CD14-positive monocyte (primary cell): ENCODE measurements at regions not wholly inside any gene's neighbourhood (a gene's known extent, or its start where the extent isn't known, plus 50 kb on each side); places are given as distances from the start of the nearest gene placed in this dataset.

Experiments
- DNase-seq, 3 donors: peaks; one replicate each; pipeline ENCODE4 v3.0.0-alpha.2; 2011 to 2022
- H2AFZ ChIP-seq: 2 replicates; pipeline ENCODE4 v1.6.0; 2012; ENCODE audit warnings: mild to moderate bottlenecking, low read depth, low read length, inconsistent platforms; ENCODE audit not compliant: insufficient read depth, poor library complexity, severe bottlenecking
- H3K27ac ChIP-seq, 2 donors: 1 replicate in 1 of 2; 2 replicates in 1 of 2; pipeline ENCODE4 v1.5.1; 2012 to 2013; ENCODE audit warnings: low read length in 2 of 2, control low read depth in 1 of 2, inconsistent platforms in 1 of 2, low read depth in 1 of 2, mild to moderate bottlenecking in 1 of 2
- H3K27me3 ChIP-seq, 2 donors: one replicate each; pipeline versions ENCODE4 v1.6.0 to v1.6.1; 2011 to 2013; ENCODE audit warnings: low read length in 2 of 2; ENCODE audit not compliant: control insufficient read depth in 2 of 2, insufficient read depth in 2 of 2
- H3K36me3 ChIP-seq, 2 donors: replicated peaks in 1 of 2; 1 replicate in 1 of 2; 2 replicates in 1 of 2; pipeline versions ENCODE4 v1.5.1 to v1.6.1; 2012 to 2013; ENCODE audit warnings: low read length in 2 of 2, control low read depth in 1 of 2, inconsistent platforms in 1 of 2, mild to moderate bottlenecking in 1 of 2; ENCODE audit not compliant: insufficient read depth in 2 of 2, control insufficient read depth in 1 of 2
- H3K4me1 ChIP-seq, 2 donors: 1 replicate in 1 of 2; 2 replicates in 1 of 2; pipeline versions ENCODE4 v1.5.1 to v1.6.1; 2012 to 2013; ENCODE audit warnings: low read length in 2 of 2, control low read depth in 1 of 2, inconsistent platforms in 1 of 2, mild to moderate bottlenecking in 1 of 2, moderate library complexity in 1 of 2; ENCODE audit not compliant: insufficient read depth in 2 of 2, control insufficient read depth in 1 of 2
- H3K4me2 ChIP-seq: replicated peaks from 2 replicates; pipeline ENCODE3; 2012; ENCODE audit warnings: low read length, moderate library complexity, mild to moderate bottlenecking; ENCODE audit not compliant: poor library complexity, severe bottlenecking; ENCODE audit errors: extremely low read depth
- H3K4me3 ChIP-seq, 3 experiments: fragments of 200-600 bp in 1 of 3; sonication (generic) in 1 of 3; replicated peaks in 1 of 3; 1 replicate in 2 of 3; 2 replicates in 1 of 3; pipeline ENCODE4 v1.5.1; 2011 to 2013; ENCODE audit warnings: low read length in 3 of 3, mild to moderate bottlenecking in 3 of 3, control low read depth in 2 of 3, low read depth in 2 of 3, inconsistent platforms in 1 of 3, moderate library complexity in 1 of 3
- H3K79me2 ChIP-seq: 2 replicates; pipeline ENCODE4 v1.6.0; 2012; ENCODE audit warnings: mild to moderate bottlenecking, control low read depth, inconsistent platforms, low read length, moderate library complexity; ENCODE audit not compliant: insufficient read depth
- H3K9ac ChIP-seq: 2 replicates; pipeline ENCODE4 v1.6.0; 2017; ENCODE audit warnings: low read length, mild to moderate bottlenecking; ENCODE audit not compliant: insufficient read depth, poor library complexity, severe bottlenecking
- H3K9me3 ChIP-seq, 2 donors: replicated peaks in 1 of 2; 1 replicate in 1 of 2; 2 replicates in 1 of 2; pipeline versions ENCODE4 v1.5.1 to v1.6.1; 2012 to 2013; ENCODE audit warnings: low read length in 2 of 2, control low read depth in 1 of 2; ENCODE audit not compliant: control insufficient read depth in 1 of 2, insufficient read depth in 1 of 2
- H4K20me1 ChIP-seq: 2 replicates; pipeline ENCODE4 v1.6.0; 2012; ENCODE audit warnings: mild to moderate bottlenecking, low read length, control low read depth, moderate library complexity; ENCODE audit not compliant: insufficient read depth
- H3K27ac Mint-ChIP-seq, 7 donors: one replicate each; pipeline ENCODE4 v1.8.0; 2020; ENCODE audit warnings: mild to moderate bottlenecking in 7 of 7, mixed read lengths in 7 of 7, moderate library complexity in 6 of 7, inconsistent platforms in 2 of 7
- H3K27me3 Mint-ChIP-seq, 3 donors: one replicate each; pipeline ENCODE4 v1.8.0; 2021 to 2022; ENCODE audit warnings: low read depth in 3 of 3, mild to moderate bottlenecking in 3 of 3, mixed read lengths in 3 of 3, moderate library complexity in 3 of 3, inconsistent platforms in 1 of 3
- H3K36me3 Mint-ChIP-seq, 2 donors: one replicate each; pipeline ENCODE4 v1.8.0; 2020; ENCODE audit warnings: mixed read lengths in 2 of 2, inconsistent platforms in 1 of 2, mild to moderate bottlenecking in 1 of 2
- H3K4me1 Mint-ChIP-seq: one replicate; pipeline ENCODE4 v1.8.0; 2020; ENCODE audit warnings: mild to moderate bottlenecking, mixed read lengths
- H3K4me3 Mint-ChIP-seq, 2 donors: one replicate each; pipeline ENCODE4 v1.8.0; 2020; ENCODE audit warnings: mild to moderate bottlenecking in 2 of 2, mixed read lengths in 2 of 2, moderate library complexity in 1 of 2
- H3K9me3 Mint-ChIP-seq, 7 donors: one replicate each; pipeline ENCODE4 v1.8.0; 2020 to 2022; ENCODE audit warnings: mixed read lengths in 7 of 7, mild to moderate bottlenecking in 6 of 7, moderate library complexity in 6 of 7, inconsistent platforms in 2 of 7
- WGBS: methylation state at CpG from one replicate; pipeline ENCODE4 v1.1.5; 2013; ENCODE audit warnings: missing lambda C conversion rate; ENCODE audit not compliant: insufficient coverage; 5-methylcytosine and 5-hydroxymethylcytosine counted together
- intact Hi-C, 2 donors: fragments of 100-400 bp; cut with micrococcal nuclease; formaldehyde crosslinking; loops; one replicate each; pipeline versions ENCODE4 v1.15.0 to v1.15.1; 2023
- TF ChIP-seq, protein P1 (sequence below): fragments of 200-600 bp; IDR thresholded peaks from one replicate; pipeline ENCODE4 v1.8.0; 2022; ENCODE audit warnings: antibody characterized with exemption, mild to moderate bottlenecking

DNA sequence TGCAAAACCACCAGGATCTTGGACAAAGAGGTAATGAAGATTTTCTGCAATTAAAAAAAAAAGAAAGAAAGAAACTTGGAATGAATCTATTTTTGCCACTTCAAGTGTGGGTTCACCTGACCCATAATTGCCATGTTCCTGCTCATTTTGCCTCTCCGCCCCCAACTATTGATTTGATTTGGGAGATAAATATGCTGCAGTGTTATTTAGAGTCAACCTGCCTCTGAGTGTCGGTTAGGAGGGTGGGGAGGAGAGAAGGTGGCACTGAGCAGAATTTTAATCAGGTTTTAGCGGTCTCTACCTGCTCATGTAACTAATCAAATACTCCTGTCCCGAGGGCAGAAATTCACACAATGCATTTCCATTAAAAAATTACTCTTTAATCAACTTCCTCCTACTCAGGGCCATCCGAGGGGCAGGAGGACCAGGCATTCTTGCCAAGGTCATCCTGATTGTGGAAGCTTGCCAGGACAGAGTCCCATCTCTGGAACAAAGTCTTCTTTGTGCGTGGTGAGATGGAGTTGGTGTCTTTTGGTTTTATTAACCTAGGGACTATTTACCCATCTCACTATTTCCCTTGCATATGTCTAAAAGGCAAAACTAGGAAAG lies 300.1 kb downstream of the CDH26 start:
- Histone ChIP-seq H3K4me3 (no peak overlapping the region), H3K4me2 (no peak overlapping the region), H4K20me1 (no peaks in the 10 kb centered on the region), H3K79me2 (no peaks in the 10 kb centered on the region), H3K27me3 (no peaks in the 10 kb centered on the region), H3K27ac (no peak overlapping the region), H3K36me3 (no peaks in the 10 kb centered on the region), H3K4me1 (no peaks in the 10 kb centered on the region), H3K9ac (no peak overlapping the region), H2AFZ (no peak overlapping the region), H3K9me3 (no peaks in the 10 kb centered on the region)
- Mint-ChIP-seq H3K36me3 (peaks cover 3 to 9% of the 10 kb centered on the region in 2 donors), H3K4me3 (no peak overlapping the region), H3K27me3 (peaks cover 0 to 2% (median 0%) of the 10 kb centered on the region in 3 donors), H3K4me1 (peaks cover 7% of the 10 kb centered on the region), H3K27ac (peak overlapping the region in 1 of 7 donors; percentile 39), H3K9me3 (peaks cover 0 to 2% (median 0%) of the 10 kb centered on the region in 7 donors)
- DNase-seq: no peak
- TF ChIP-seq, protein P1, sequence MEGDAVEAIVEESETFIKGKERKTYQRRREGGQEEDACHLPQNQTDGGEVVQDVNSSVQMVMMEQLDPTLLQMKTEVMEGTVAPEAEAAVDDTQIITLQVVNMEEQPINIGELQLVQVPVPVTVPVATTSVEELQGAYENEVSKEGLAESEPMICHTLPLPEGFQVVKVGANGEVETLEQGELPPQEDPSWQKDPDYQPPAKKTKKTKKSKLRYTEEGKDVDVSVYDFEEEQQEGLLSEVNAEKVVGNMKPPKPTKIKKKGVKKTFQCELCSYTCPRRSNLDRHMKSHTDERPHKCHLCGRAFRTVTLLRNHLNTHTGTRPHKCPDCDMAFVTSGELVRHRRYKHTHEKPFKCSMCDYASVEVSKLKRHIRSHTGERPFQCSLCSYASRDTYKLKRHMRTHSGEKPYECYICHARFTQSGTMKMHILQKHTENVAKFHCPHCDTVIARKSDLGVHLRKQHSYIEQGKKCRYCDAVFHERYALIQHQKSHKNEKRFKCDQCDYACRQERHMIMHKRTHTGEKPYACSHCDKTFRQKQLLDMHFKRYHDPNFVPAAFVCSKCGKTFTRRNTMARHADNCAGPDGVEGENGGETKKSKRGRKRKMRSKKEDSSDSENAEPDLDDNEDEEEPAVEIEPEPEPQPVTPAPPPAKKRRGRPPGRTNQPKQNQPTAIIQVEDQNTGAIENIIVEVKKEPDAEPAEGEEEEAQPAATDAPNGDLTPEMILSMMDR: no peak
- intact Hi-C loops: loop anchor here in 1 of 2 donors (10.0 kb wide), 1 partner anchor 114 kb away; no protein-coding TSS in a partner anchor
- 100% methylated on average over 1 of the region's 6 CpGs for WGBS

DNA sequence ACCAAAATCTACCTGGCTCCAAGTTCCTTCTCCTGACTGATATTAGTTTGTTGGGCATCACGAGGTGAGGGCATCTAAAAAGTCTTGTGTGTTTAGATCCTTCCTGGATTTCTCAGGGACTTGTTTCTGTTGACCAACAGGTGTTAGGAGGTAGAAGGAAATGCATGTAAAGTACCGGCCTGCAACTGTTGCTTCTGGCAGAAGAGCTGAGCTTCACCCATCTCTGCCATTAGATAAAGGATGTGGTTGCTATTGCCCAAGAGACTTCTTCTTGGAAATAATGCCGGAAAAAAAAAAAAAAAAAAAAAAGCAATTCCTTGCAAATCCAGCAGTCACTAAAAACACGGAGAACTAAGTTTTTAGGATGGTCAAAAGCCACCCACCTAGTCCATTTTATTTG lies 303.1 kb downstream of the CDH26 start:
- H3K4me3 ChIP-seq: no peak overlapping the region
- TF ChIP-seq, protein P1: no peak
- intact Hi-C loops: loop anchor here in 1 of 2 donors (10.0 kb wide), 1 partner anchor 207 kb away; no protein-coding TSS in a partner anchor
- H3K36me3 ChIP-seq: no peaks in the 10 kb centered on the region
- peaks cover 13% of the 10 kb centered on the region for H3K4me1 Mint-ChIP-seq
- no peak for DNase-seq
- WGBS: 44% methylated on average over 2 of the region's 4 CpGs
- peaks cover 0 to 2% (median 0%) of the 10 kb centered on the region in 3 donors for H3K27me3 Mint-ChIP-seq
- H3K9ac ChIP-seq: no peak overlapping the region
- no peaks in the 10 kb centered on the region for H4K20me1 ChIP-seq
- H3K4me1 ChIP-seq: no peaks in the 10 kb centered on the region
- no peaks in the 10 kb centered on the region for H3K27me3 ChIP-seq
- H3K9me3 ChIP-seq: no peaks in the 10 kb centered on the region
- no peaks in the 10 kb centered on the region for H3K9me3 Mint-ChIP-seq
- H3K4me3 Mint-ChIP-seq: no peak overlapping the region
- H3K27ac Mint-ChIP-seq: no peak overlapping the region
- H3K36me3 Mint-ChIP-seq: peaks cover 3 to 18% of the 10 kb centered on the region in 2 donors
- no peak overlapping the region for H3K27ac ChIP-seq
- no peak overlapping the region for H3K4me2 ChIP-seq
- H3K79me2 ChIP-seq: no peaks in the 10 kb centered on the region
- H2AFZ ChIP-seq: no peak overlapping the region
